PFSK-1 (cell line): ENCODE measurements at regions not wholly inside any gene's neighbourhood (a gene's known extent, or its start where the extent isn't known, plus 50 kb on each side); places are given as distances from the start of the nearest gene placed in this dataset.

Experiments
- FOXP2 ChIP-seq: optimal IDR thresholded peaks from 2 replicates; pipeline ENCODE3; 2011; ENCODE audit warnings: borderline replicate concordance, control low read depth, inconsistent platforms; ENCODE audit not compliant: insufficient read depth; ENCODE audit errors: extremely low read length, extremely low read depth
- POLR2AphosphoS5 ChIP-seq: IDR thresholded peaks from 2 replicates; pipeline ENCODE4 v1.6.1; 2012; ENCODE audit warnings: low read depth, mild to moderate bottlenecking, control low read depth, low read length, moderate library complexity
- REST ChIP-seq, 2 experiments: IDR thresholded peaks; 2 replicates each; pipeline versions ENCODE4 v1.6.1 to v1.8.0; 2011 to 2012; ENCODE audit warnings: low read depth in 2 of 2, low read length in 2 of 2, control low read depth in 1 of 2, inconsistent platforms in 1 of 2, mild to moderate bottlenecking in 1 of 2, moderate library complexity in 1 of 2; ENCODE audit not compliant: insufficient read depth in 1 of 2
- SIN3A ChIP-seq: IDR thresholded peaks from 2 replicates; pipeline ENCODE4 v1.6.1; 2012; ENCODE audit warnings: mild to moderate bottlenecking, low read length, moderate library complexity, borderline replicate concordance; ENCODE audit not compliant: insufficient read depth
- TAF1 ChIP-seq: IDR thresholded peaks from 2 replicates; pipeline ENCODE4 v1.6.1; 2012; ENCODE audit warnings: low read length, control low read depth, borderline replicate concordance; ENCODE audit not compliant: insufficient read depth

GRCh38 chr3:64911138-64911537 lies 223.3 kb upstream of the ADAMTS9 start:
- no peak for TF ChIP-seq SIN3A
- no peak for TF ChIP-seq FOXP2
- no peak for TF ChIP-seq POLR2AphosphoS5
- no peak for TF ChIP-seq TAF1
- TF ChIP-seq REST (IDR thresholded peaks at IDR 0.05; ENCODE audit: insufficient read depth in 1 of 2, low read depth in 2 of 2, low read length in 2 of 2), result no peak

- no peak for TF ChIP-seq SIN3A
- no peak for TF ChIP-seq REST (IDR thresholded peaks at IDR 0.05; ENCODE audit: insufficient read depth in 1 of 2, low read depth in 2 of 2, low read length in 2 of 2)
- TF ChIP-seq POLR2AphosphoS5, result no peak
- TF ChIP-seq TAF1, result no peak
- TF ChIP-seq FOXP2, result no peak
Measured at GRCh38 chr3:64909757-64910467, 222.1 kb upstream of the ADAMTS9 start.

GRCh38 chr3:64909011-64909410 lies 221.2 kb upstream of the ADAMTS9 start:
- TF ChIP-seq FOXP2 (no peak), REST (IDR thresholded peaks at IDR 0.05; ENCODE audit: insufficient read depth in 1 of 2, low read depth in 2 of 2, low read length in 2 of 2) (no peak), TAF1 (no peak), SIN3A (no peak), POLR2AphosphoS5 (no peak)

- TF ChIP-seq POLR2AphosphoS5 (no peak), FOXP2 (no peak), REST (IDR thresholded peaks at IDR 0.05; ENCODE audit: insufficient read depth in 1 of 2, low read depth in 2 of 2, low read length in 2 of 2) (no peak), TAF1 (no peak), SIN3A (no peak)
Measured at GRCh38 chr3:64908251-64908685, 220.5 kb upstream of the ADAMTS9 start.
